OCI-LY7 (cell line): ENCODE measurements at regions not wholly inside any gene's neighbourhood (a gene's known extent, or its start where the extent isn't known, plus 50 kb on each side); places are given as distances from the start of the nearest gene placed in this dataset.

Experiments
- BruUV-seq: library from RNA; stranded (reverse); fragments of 400-500 nt; replicated peaks from 2 replicates; lab custom pipeline; 2021; lab: Mats Ljungman, UMichigan
- CTCF ChIA-PET: fragments of 300-600 bp; sonication (Branson Sonifier 250); formaldehyde crosslinking; loops from one replicate; lab custom pipeline; 2022; ENCODE audit warnings: antibody characterized with exemption; ENCODE audit not compliant: unreplicated experiment; lab: Charles Lee
- POLR2A ChIA-PET: fragments of 300-600 bp; sonication (Branson Sonifier 250); formaldehyde crosslinking; loops from one replicate; lab custom pipeline; 2022; ENCODE audit warnings: antibody characterized with exemption; lab: Charles Lee
- DNase-seq: peaks from one replicate; pipeline ENCODE4 v3.0.0-alpha.2; 2015; ENCODE audit warnings: low spot score
- H2AFZ ChIP-seq: fragments of 200-600 bp; sonication (generic), shearing (Covaris generic); 2 replicates; pipeline ENCODE4 v1.6.1; 2014; ENCODE audit warnings: mild to moderate bottlenecking, antibody characterized with exemption, low read length, moderate library complexity
- H3K27ac ChIP-seq: fragments of 200-600 bp; sonication (generic); 2 replicates; pipeline ENCODE4 v1.5.1; 2014; ENCODE audit warnings: mixed run types, low read depth, mild to moderate bottlenecking, moderate library complexity, low read length, inconsistent platforms; ENCODE audit not compliant: poor library complexity, severe bottlenecking
- H3K36me3 ChIP-seq: fragments of 200-600 bp; sonication (generic); 2 replicates; pipeline ENCODE4 v1.6.1; 2014; ENCODE audit warnings: mild to moderate bottlenecking, antibody characterized with exemption, low read length, moderate library complexity, mixed read lengths; ENCODE audit not compliant: insufficient read depth
- H3K4me1 ChIP-seq: fragments of 200-600 bp; sonication (generic); 2 replicates; pipeline ENCODE4 v1.5.1; 2014; ENCODE audit warnings: mild to moderate bottlenecking, low read length; ENCODE audit not compliant: insufficient read depth, poor library complexity, severe bottlenecking
- H3K4me2 ChIP-seq: fragments of 200-600 bp; sonication (generic); 2 replicates; pipeline ENCODE4 v1.6.1; 2014; ENCODE audit warnings: mild to moderate bottlenecking, low read length
- H3K4me3 ChIP-seq: fragments of 200-600 bp; sonication (generic); 2 replicates; pipeline ENCODE4 v1.5.1; 2014; ENCODE audit warnings: mild to moderate bottlenecking, low read depth, low read length; ENCODE audit not compliant: poor library complexity, severe bottlenecking
- H3K79me2 ChIP-seq: fragments of 200-600 bp; sonication (generic); 2 replicates; pipeline ENCODE4 v1.6.1; 2016; ENCODE audit warnings: low read depth, mild to moderate bottlenecking, low read length, moderate library complexity, mixed read lengths; ENCODE audit not compliant: insufficient read depth
- H3K9me2 ChIP-seq: fragments of 200-600 bp; sonication (generic); 2 replicates; pipeline ENCODE4 v1.6.1; 2016; ENCODE audit warnings: mild to moderate bottlenecking, low read length, mixed read lengths; ENCODE audit not compliant: insufficient read depth
- H3K9me3 ChIP-seq: fragments of 200-600 bp; sonication (generic); 2 replicates; pipeline ENCODE4 v1.6.1; 2014; ENCODE audit warnings: mild to moderate bottlenecking, mixed run types, low read length, mixed read lengths
- H4K20me1 ChIP-seq: fragments of 200-600 bp; sonication (generic); 2 replicates; pipeline ENCODE4 v1.6.1; 2014; ENCODE audit warnings: mild to moderate bottlenecking, antibody characterized with exemption, low read length, moderate library complexity, mixed read lengths; ENCODE audit not compliant: insufficient read depth
- EZH2phosphoT487 ChIP-seq: fragments of 200-600 bp; sonication (generic); IDR thresholded peaks from 2 replicates; pipeline ENCODE4 v1.6.1; 2018; ENCODE audit warnings: low read depth, borderline replicate concordance, mild to moderate bottlenecking, mixed run types, antibody characterized with exemption, low read length, moderate library complexity, mixed read lengths
- intact Hi-C: fragments of 100-400 bp; cut with micrococcal nuclease; formaldehyde crosslinking; loops from one replicate; pipeline ENCODE4 v1.10.0; 2022; ENCODE audit not compliant: unreplicated experiment
- TF ChIP-seq, protein P1 (sequence below): fragments of 200-600 bp; sonication (generic); conservative IDR thresholded peaks from 2 replicates; pipeline ENCODE4 v1.5.1; 2014; ENCODE audit warnings: mild to moderate bottlenecking, antibody characterized with exemption, low read length, moderate library complexity, mixed read lengths

DNA sequence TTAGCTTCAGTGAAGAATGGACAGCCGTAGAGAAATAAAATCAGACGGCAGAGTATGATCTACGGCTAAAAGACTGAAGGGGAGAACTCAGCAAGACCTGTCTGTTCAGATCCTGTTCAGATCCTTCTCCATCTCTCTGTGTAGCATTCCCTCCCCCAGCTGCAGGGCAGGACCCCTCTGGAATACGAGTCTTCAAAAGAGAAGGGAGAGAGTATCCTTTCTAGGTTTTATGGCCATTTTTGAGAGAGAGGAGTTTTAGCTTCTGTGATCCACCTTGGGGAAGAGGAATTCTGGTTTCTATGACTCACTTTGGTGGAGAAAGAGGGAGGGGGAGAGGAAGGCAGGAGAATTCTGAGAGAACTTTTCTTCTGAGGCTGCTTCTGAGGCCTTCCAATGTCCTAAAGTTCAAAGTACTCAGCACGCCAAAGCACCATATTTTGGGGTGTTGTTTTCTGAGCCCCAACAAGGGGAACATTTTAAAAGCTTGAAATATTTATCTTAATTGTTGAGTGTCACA is 194.4 kb upstream of the TLE4 start:
- BruUV-seq, result no TSS peak
- Histone ChIP-seq H3K36me3 (no peaks in the 10 kb centered on the region), H3K4me1 (no peaks in the 10 kb centered on the region), H3K9me3 (no peaks in the 10 kb centered on the region), H3K27ac (no peak overlapping the region), H3K4me3 (no peak overlapping the region), H3K4me2 (no peak overlapping the region), H4K20me1 (no peaks in the 10 kb centered on the region), H2AFZ (no peak overlapping the region), H3K79me2 (no peaks in the 10 kb centered on the region), H3K9me2 (no peaks in the 10 kb centered on the region)
- intact Hi-C loops, result no loop called here
- no peak for DNase-seq
- ChIA-PET CTCF (no interaction called here), POLR2A (no interaction called here)
- no peak for TF ChIP-seq EZH2phosphoT487
- TF ChIP-seq, protein P1, sequence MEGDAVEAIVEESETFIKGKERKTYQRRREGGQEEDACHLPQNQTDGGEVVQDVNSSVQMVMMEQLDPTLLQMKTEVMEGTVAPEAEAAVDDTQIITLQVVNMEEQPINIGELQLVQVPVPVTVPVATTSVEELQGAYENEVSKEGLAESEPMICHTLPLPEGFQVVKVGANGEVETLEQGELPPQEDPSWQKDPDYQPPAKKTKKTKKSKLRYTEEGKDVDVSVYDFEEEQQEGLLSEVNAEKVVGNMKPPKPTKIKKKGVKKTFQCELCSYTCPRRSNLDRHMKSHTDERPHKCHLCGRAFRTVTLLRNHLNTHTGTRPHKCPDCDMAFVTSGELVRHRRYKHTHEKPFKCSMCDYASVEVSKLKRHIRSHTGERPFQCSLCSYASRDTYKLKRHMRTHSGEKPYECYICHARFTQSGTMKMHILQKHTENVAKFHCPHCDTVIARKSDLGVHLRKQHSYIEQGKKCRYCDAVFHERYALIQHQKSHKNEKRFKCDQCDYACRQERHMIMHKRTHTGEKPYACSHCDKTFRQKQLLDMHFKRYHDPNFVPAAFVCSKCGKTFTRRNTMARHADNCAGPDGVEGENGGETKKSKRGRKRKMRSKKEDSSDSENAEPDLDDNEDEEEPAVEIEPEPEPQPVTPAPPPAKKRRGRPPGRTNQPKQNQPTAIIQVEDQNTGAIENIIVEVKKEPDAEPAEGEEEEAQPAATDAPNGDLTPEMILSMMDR, result no peak

DNA sequence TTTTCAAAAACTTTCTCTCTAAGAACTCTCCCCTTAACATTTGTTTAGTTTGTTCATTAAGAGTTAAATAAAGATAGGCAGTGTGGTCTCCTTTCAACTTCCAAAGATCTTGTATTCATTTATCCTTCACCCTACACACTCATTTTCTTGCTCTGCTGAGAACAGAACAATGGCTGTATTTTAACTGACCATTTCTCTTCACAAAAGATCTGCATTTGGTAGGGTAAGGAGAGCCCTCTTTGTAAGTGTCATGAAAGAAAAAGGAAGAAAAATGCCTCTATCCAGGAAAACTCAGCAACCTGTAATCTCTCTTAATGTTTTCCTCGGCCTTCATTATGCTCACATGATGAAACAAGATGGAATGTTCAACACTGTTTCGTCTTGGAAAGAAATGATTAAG is 193.7 kb upstream of the TLE4 start:
- no peak overlapping the region for H3K4me2 ChIP-seq
- no peaks in the 10 kb centered on the region for H3K9me2 ChIP-seq
- no peaks in the 10 kb centered on the region for H3K36me3 ChIP-seq
- DNase-seq, result no peak
- no peaks in the 10 kb centered on the region for H3K4me1 ChIP-seq
- no peak overlapping the region for H3K4me3 ChIP-seq
- H3K27ac ChIP-seq, result no peak overlapping the region
- no peaks in the 10 kb centered on the region for H3K79me2 ChIP-seq
- no peak overlapping the region for H2AFZ ChIP-seq
- ChIA-PET CTCF (no interaction called here), POLR2A (no interaction called here)
- H4K20me1 ChIP-seq, result no peaks in the 10 kb centered on the region
- no TSS peak for BruUV-seq
- TF ChIP-seq, protein P1, result no peak
- no peak for TF ChIP-seq EZH2phosphoT487
- H3K9me3 ChIP-seq, result no peaks in the 10 kb centered on the region
- intact Hi-C loops, result no loop called here

DNA sequence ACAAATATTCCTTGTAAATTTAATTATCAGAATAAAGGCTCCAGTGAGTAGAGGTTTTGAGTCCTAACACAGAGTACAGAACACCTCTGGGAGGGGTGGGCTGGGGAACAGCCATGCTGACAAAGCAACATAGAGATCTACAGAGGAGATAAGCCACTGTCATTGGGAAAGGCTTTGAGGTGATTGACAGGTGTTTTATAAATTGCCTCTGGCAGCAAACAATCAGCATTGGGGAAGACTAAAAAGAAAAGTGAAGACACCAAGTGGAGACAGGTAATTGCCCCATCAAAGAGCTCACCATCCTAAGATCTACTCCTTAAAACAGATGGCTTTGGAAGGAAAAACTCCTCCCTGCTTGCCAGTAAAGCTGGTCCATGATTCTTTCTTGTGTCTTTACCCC is 189.7 kb upstream of the TLE4 start:
- Histone ChIP-seq H3K9me2 (no peaks in the 10 kb centered on the region), H3K4me3 (no peak overlapping the region), H2AFZ (no peak overlapping the region), H3K27ac (no peak overlapping the region), H3K4me2 (no peak overlapping the region), H3K9me3 (no peaks in the 10 kb centered on the region), H4K20me1 (no peaks in the 10 kb centered on the region), H3K36me3 (no peaks in the 10 kb centered on the region), H3K79me2 (no peaks in the 10 kb centered on the region), H3K4me1 (no peaks in the 10 kb centered on the region)
- POLR2A ChIA-PET, result no interaction called here
- DNase-seq, result no peak
- no TSS peak for BruUV-seq
- TF ChIP-seq, protein P1, result no peak
- TF ChIP-seq EZH2phosphoT487, result no peak
- CTCF ChIA-PET, result no interaction called here
- intact Hi-C loops, result no loop called here
